HUDEP-2 (cell line): ENCODE measurements at regions not wholly inside any gene's neighbourhood (a gene's known extent, or its start where the extent isn't known, plus 50 kb on each side); places are given as distances from the start of the nearest gene placed in this dataset.
"Not testable (repeated sequence)": the region's sequence is repeated elsewhere in the genome, so short reads cannot be mapped to it uniquely, and the experiment has no call there.

Experiments
- DNase-seq, 76 experiments: peaks; one replicate each; lab custom pipeline; 2025; ENCODE audit not compliant: unreplicated experiment in 76 of 76; lab: John Stamatoyannopoulos, UW

- DNase-seq: no peak
These were observed 57.5 kb upstream of the PLPPR5 start for GRCh38 chr1:99062192-99062591.

- DNase-seq: no peak
These were observed 64.5 kb upstream of the PLPPR5 start for GRCh38 chr1:99069146-99069545.

GRCh38 chr1:99078529-99078928 lies 73.9 kb upstream of the PLPPR5 start:
- not testable (repeated sequence) for DNase-seq

GRCh38 chr1:99082366-99082765 lies 77.7 kb upstream of the PLPPR5 start:
- no peak for DNase-seq

GRCh38 chr1:99083338-99083737 lies 78.7 kb upstream of the PLPPR5 start:
- no peak for DNase-seq

GRCh38 chr1:99084562-99084961 lies 79.9 kb upstream of the PLPPR5 start:
- DNase-seq: no peak

- DNase-seq: no peak
These were observed 81.4 kb upstream of the PLPPR5 start for GRCh38 chr1:99086057-99086456.

GRCh38 chr1:99098589-99098988 lies 93.9 kb upstream of the PLPPR5 start:
- DNase-seq: no peak

- DNase-seq: no peak
These were observed 101.6 kb upstream of the PLPPR5 start for GRCh38 chr1:99106274-99106673.

- DNase-seq: no peak
These were observed 103.0 kb upstream of the PLPPR5 start for GRCh38 chr1:99107680-99108079.

- DNase-seq: no peak
These were observed 105.7 kb upstream of the PLPPR5 start for GRCh38 chr1:99110140-99111041.

- DNase-seq: no peak
These were observed 110.6 kb upstream of the PLPPR5 start for GRCh38 chr1:99115231-99115630.

- DNase-seq: no peak
These were observed 114.5 kb upstream of the PLPPR5 start for GRCh38 chr1:99119188-99119587.

GRCh38 chr1:99122039-99122438 lies 117.4 kb upstream of the PLPPR5 start:
- no peak for DNase-seq

- DNase-seq: no peak
These were observed 119.3 kb upstream of the PLPPR5 start for GRCh38 chr1:99123936-99124335.

- no peak for DNase-seq
These were observed 126.9 kb upstream of the PLPPR5 start for GRCh38 chr1:99131546-99131945.

- no peak for DNase-seq
These were observed 129.3 kb upstream of the PLPPR5 start for GRCh38 chr1:99133756-99134500.

- DNase-seq: no peak
These were observed 126.6 kb upstream of the PLPPR4 start for GRCh38 chr1:99137554-99138206.

GRCh38 chr1:99139876-99140275 lies 124.4 kb upstream of the PLPPR4 start:
- no peak for DNase-seq

GRCh38 chr1:99146129-99146848 lies 118.0 kb upstream of the PLPPR4 start:
- DNase-seq: no peak

GRCh38 chr1:99149952-99150351 lies 114.3 kb upstream of the PLPPR4 start:
- DNase-seq: no peak
